ENCODE measurements at regions not wholly inside any gene's neighbourhood (a gene's known extent, or its start where the extent isn't known, plus 50 kb on each side); places are given as distances from the start of the nearest gene placed in this dataset.

DNA sequence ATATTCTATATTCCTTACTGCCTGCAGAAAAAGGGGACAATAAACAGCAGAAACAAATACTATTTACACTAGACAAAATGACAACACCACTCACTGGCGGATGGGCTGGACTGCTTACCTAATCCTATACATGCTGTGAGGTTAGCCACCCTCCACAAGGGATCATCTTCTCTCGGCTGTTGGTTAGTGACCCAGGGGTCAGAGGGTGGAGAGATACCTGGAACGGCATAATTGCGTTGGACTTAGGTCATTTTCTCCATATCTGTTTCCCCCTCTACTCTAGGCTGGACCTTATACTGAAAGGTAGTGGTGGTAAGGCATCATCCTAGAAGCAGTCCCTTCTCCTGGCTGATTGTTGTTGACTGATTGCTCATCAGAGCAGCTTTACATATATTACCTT is 286.8 kb upstream of the UGT8 start:
- H3K4me3 ChIP-seq, result no peak overlapping the region
- H3K4me1 ChIP-seq (ENCODE audit: low read depth), result no peaks in the 10 kb centered on the region
- H3K36me3 ChIP-seq, result no peaks in the 10 kb centered on the region
- no peaks in the 10 kb centered on the region for H3K27me3 ChIP-seq
- no peaks in the 10 kb centered on the region for H3K9me3 ChIP-seq (ENCODE audit: low read depth)
- TF ChIP-seq CTCF (IDR thresholded peaks at IDR 0.05; ENCODE audit: low read depth, low read length), result no peak
- DNase-seq (ENCODE audit: low read depth in 1 of 2, low spot score in 1 of 2), result no peak
- H3K27ac ChIP-seq, result no peak overlapping the region

DNA sequence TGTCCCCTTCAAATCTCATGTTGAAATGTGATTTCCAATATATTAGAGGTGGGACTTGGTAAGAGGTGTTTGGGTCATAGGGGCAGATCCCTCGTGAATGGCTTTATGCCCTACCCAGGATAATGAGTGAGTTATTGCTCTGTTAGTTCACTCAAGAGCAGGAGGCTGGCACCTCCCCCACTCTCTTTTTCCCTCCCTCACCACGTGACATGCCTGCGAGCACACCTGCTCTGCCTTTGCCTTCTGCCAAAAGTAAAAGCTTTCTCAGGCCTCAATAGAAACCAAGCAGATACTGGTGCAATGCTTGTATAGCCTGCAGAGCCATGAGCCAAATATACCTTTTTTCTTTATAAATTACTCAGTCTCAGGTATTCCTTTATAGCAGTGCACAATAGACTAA is 286.3 kb upstream of the UGT8 start:
- H3K4me1 ChIP-seq (ENCODE audit: low read depth), result no peaks in the 10 kb centered on the region
- H3K27ac ChIP-seq, result no peak overlapping the region
- TF ChIP-seq CTCF (IDR thresholded peaks at IDR 0.05; ENCODE audit: low read depth, low read length), result no peak
- no peaks in the 10 kb centered on the region for H3K9me3 ChIP-seq (ENCODE audit: low read depth)
- H3K27me3 ChIP-seq, result no peaks in the 10 kb centered on the region
- no peaks in the 10 kb centered on the region for H3K36me3 ChIP-seq
- no peak overlapping the region for H3K4me3 ChIP-seq
- no peak for DNase-seq (ENCODE audit: low read depth in 1 of 2, low spot score in 1 of 2)

DNA sequence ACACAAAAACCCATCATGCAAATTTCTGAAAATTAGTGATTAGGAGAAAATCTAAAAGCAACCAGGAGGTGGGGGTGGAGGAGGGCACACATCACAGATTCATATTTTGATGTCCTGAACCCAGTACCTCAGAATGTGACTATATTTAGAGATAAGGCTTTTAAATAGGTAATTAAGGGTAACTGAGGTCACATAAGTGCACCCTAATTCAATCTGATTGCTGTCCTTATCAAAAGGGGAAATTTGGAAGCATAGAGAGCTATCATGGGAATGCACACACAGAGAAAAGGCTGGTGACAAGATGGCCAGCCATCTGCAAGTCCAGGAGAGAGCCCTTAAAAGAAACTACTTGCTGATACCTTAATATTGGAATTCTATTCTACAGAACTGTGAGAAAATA is 281.8 kb upstream of the UGT8 start:
- Histone ChIP-seq H3K27ac (no peak overlapping the region), H3K4me1 (ENCODE audit: low read depth) (no peaks in the 10 kb centered on the region), H3K27me3 (no peaks in the 10 kb centered on the region), H3K9me3 (ENCODE audit: low read depth) (no peaks in the 10 kb centered on the region), H3K36me3 (no peaks in the 10 kb centered on the region), H3K4me3 (no peak overlapping the region)
- no peak for DNase-seq (ENCODE audit: low read depth in 1 of 2, low spot score in 1 of 2)
- no peak for TF ChIP-seq CTCF (IDR thresholded peaks at IDR 0.05; ENCODE audit: low read depth, low read length)

DNA sequence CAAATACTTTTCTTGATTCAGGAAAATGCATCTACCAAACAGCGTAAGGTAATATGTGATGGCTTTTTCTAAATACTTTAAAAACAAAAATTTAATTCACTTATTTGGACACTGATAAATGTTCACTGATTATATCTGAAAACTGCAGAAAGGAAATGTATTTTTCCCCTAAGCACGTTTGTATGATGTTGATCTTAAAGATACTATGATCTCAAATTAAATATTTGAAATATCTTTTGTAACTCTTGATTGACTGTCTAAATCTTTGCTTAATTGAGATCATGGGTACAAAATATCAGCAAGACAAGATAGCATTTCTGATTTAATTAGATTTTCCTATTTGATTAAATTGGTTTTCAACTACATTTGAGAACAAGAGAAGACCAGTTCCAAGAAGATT is 281.0 kb upstream of the UGT8 start:
- no peak for DNase-seq (ENCODE audit: low read depth in 1 of 2, low spot score in 1 of 2)
- Histone ChIP-seq H3K27ac (no peak overlapping the region), H3K36me3 (no peaks in the 10 kb centered on the region), H3K9me3 (ENCODE audit: low read depth) (no peaks in the 10 kb centered on the region), H3K27me3 (no peaks in the 10 kb centered on the region), H3K4me3 (no peak overlapping the region), H3K4me1 (ENCODE audit: low read depth) (no peaks in the 10 kb centered on the region)
- no peak for TF ChIP-seq CTCF (IDR thresholded peaks at IDR 0.05; ENCODE audit: low read depth, low read length)

GRCh38 chr4:114318309-114318708 is 280.3 kb upstream of the UGT8 start:
- Histone ChIP-seq H3K36me3 (no peaks in the 10 kb centered on the region), H3K27me3 (no peaks in the 10 kb centered on the region), H3K4me3 (no peak overlapping the region), H3K9me3 (ENCODE audit: low read depth) (no peaks in the 10 kb centered on the region), H3K27ac (no peak overlapping the region), H3K4me1 (ENCODE audit: low read depth) (no peaks in the 10 kb centered on the region)
- no peak for DNase-seq (ENCODE audit: low read depth in 1 of 2, low spot score in 1 of 2)
- no peak for TF ChIP-seq CTCF (IDR thresholded peaks at IDR 0.05; ENCODE audit: low read depth, low read length)

- no peaks in the 10 kb centered on the region for H3K9me3 ChIP-seq (ENCODE audit: low read depth)
- H3K4me3 ChIP-seq, result no peak overlapping the region
- DNase-seq (ENCODE audit: low read depth in 1 of 2, low spot score in 1 of 2), result no peak
- H3K27ac ChIP-seq, result no peak overlapping the region
- H3K27me3 ChIP-seq, result no peaks in the 10 kb centered on the region
- no peaks in the 10 kb centered on the region for H3K36me3 ChIP-seq
- TF ChIP-seq CTCF (IDR thresholded peaks at IDR 0.05; ENCODE audit: low read depth, low read length), result no peak
- no peaks in the 10 kb centered on the region for H3K4me1 ChIP-seq (ENCODE audit: low read depth)
Observed at GRCh38 chr4:114320126-114320525, 278.5 kb upstream of the UGT8 start.

Data from cardiac muscle cell (in vitro differentiated cells and primary cell).